H1 (cell line): ENCODE measurements at regions not wholly inside any gene's neighbourhood (a gene's known extent, or its start where the extent isn't known, plus 50 kb on each side); places are given as distances from the start of the nearest gene placed in this dataset.

Source experiments
- CTCF ChIA-PET: fragments of 300-600 bp; sonication (Branson Sonifier 250); formaldehyde crosslinking; loops from one replicate; lab custom pipeline; 2021; ENCODE audit not compliant: partially characterized antibody; lab: Charles Lee
- POLR2A ChIA-PET: fragments of 300-600 bp; sonication (Branson Sonifier 250); formaldehyde crosslinking; loops from one replicate; lab custom pipeline; 2021; ENCODE audit warnings: inconsistent platforms; ENCODE audit not compliant: partially characterized antibody; lab: Charles Lee
- DNase-seq, 2 experiments: peaks; one replicate each; pipeline versions ENCODE4 v3.0.0 to v3.0.0-alpha.2; 2010 to 2022; ENCODE audit warnings: low spot score in 2 of 2, low read depth in 1 of 2, mixed read lengths in 1 of 2
- FAIRE-seq: peaks from 2 replicates; lab custom pipeline; 2011; peaks lifted over from hg19 to GRCh38; lab: Jason Lieb, UNC
- H2AFZ ChIP-seq: 2 replicates; pipeline ENCODE4 v1.8.1; 2012; ENCODE audit warnings: low read length, inconsistent platforms
- H2AK5ac ChIP-seq: 2 replicates; pipeline ENCODE4 v1.6.1; 2013; ENCODE audit warnings: low read depth, low read length
- H2BK120ac ChIP-seq: replicated peaks from 2 replicates; pipeline ENCODE3; 2013; ENCODE audit warnings: low read depth, low read length, inconsistent platforms
- H2BK12ac ChIP-seq: 2 replicates; pipeline ENCODE4 v1.6.1; 2013; ENCODE audit warnings: low read depth, low read length
- H2BK15ac ChIP-seq: 2 replicates; pipeline ENCODE4 v1.6.1; 2013; ENCODE audit warnings: low read length
- H2BK20ac ChIP-seq: 2 replicates; pipeline ENCODE4 v1.6.1; 2013; ENCODE audit warnings: low read length
- H2BK5ac ChIP-seq: 2 replicates; pipeline ENCODE4 v1.6.1; 2013; ENCODE audit warnings: low read depth, low read length
- H3K14ac ChIP-seq: 2 replicates; pipeline ENCODE4 v1.6.1; 2013; ENCODE audit warnings: inconsistent platforms; ENCODE audit not compliant: insufficient read length
- H3K18ac ChIP-seq: 2 replicates; pipeline ENCODE4 v1.6.1; 2013; ENCODE audit warnings: low read length; ENCODE audit errors: extremely low read depth
- H3K23ac ChIP-seq: 2 replicates; pipeline ENCODE4 v1.6.1; 2013; ENCODE audit warnings: inconsistent platforms; ENCODE audit not compliant: insufficient read length
- H3K23me2 ChIP-seq: 2 replicates; pipeline ENCODE4 v1.6.1; 2013; ENCODE audit warnings: low read depth, low read length
- H3K27ac ChIP-seq: 2 replicates; pipeline ENCODE4 v1.6.1; 2011; ENCODE audit warnings: low read depth, low read length, inconsistent platforms
- H3K27me3 ChIP-seq, 4 experiments: replicated peaks in 1 of 4; 1 replicate in 1 of 4; 2 replicates in 3 of 4; pipeline versions ENCODE4 v1.6.1 to v1.8.1; 2011 to 2013; ENCODE audit warnings: low read length in 3 of 4, mild to moderate bottlenecking in 3 of 4, inconsistent platforms in 2 of 4, mixed read lengths in 2 of 4, moderate library complexity in 1 of 4; ENCODE audit not compliant: control insufficient read depth in 3 of 4, insufficient read depth in 3 of 4; ENCODE audit errors: extremely low read depth in 1 of 4
- H3K36me3 ChIP-seq, 4 experiments: 2 replicates each; pipeline versions ENCODE4 v1.6.1 to v1.8.1; 2011 to 2013; ENCODE audit warnings: mild to moderate bottlenecking in 4 of 4, low read length in 3 of 4, moderate library complexity in 2 of 4, control low read depth in 1 of 4, inconsistent platforms in 1 of 4; ENCODE audit not compliant: insufficient read depth in 4 of 4, control insufficient read depth in 2 of 4
- H3K4ac ChIP-seq: replicated peaks from 2 replicates; pipeline ENCODE3; 2013; ENCODE audit warnings: low read length, low read depth, mixed read lengths, inconsistent platforms; ENCODE audit not compliant: insufficient read length
- H3K4me1 ChIP-seq, 4 experiments: replicated peaks in 1 of 4; 1 replicate in 1 of 4; 2 replicates in 3 of 4; pipeline versions ENCODE4 v1.6.1 to v1.8.1; 2011 to 2013; ENCODE audit warnings: low read length in 3 of 4, inconsistent platforms in 2 of 4, mixed read lengths in 1 of 4; ENCODE audit not compliant: insufficient read depth in 4 of 4, control insufficient read depth in 3 of 4
- H3K4me2 ChIP-seq, 2 experiments: 2 replicates each; pipeline versions ENCODE4 v1.6.1 to v1.8.1; 2011 to 2013; ENCODE audit warnings: low read depth in 2 of 2, low read length in 2 of 2, control low read depth in 1 of 2, inconsistent platforms in 1 of 2, mild to moderate bottlenecking in 1 of 2; ENCODE audit not compliant: insufficient read depth in 1 of 2
- H3K4me3 ChIP-seq, 4 experiments: fragments of 200-600, 300-600 bp in 1 of 4; sonication (generic), shearing (Covaris generic), sonication (Bioruptor Twin) in 1 of 4; 2 replicates each; pipeline versions ENCODE4 v1.5.1 to v1.8.1; 2011 to 2016; ENCODE audit warnings: low read length in 4 of 4, low read depth in 3 of 4, control low read depth in 2 of 4, inconsistent platforms in 2 of 4, mild to moderate bottlenecking in 2 of 4, mixed read lengths in 1 of 4, moderate library complexity in 1 of 4; ENCODE audit not compliant: insufficient read depth in 2 of 4; ENCODE audit errors: extremely low read depth in 1 of 4
- H3K56ac ChIP-seq: replicated peaks from 2 replicates; pipeline ENCODE3; 2013; ENCODE audit warnings: low read depth, mild to moderate bottlenecking, mixed read lengths, low read length, inconsistent platforms; ENCODE audit not compliant: insufficient read length
- H3K79me1 ChIP-seq: 2 replicates; pipeline ENCODE4 v1.6.1; 2013; ENCODE audit warnings: low read depth, low read length, control low read depth
- H3K79me2 ChIP-seq, 2 experiments: 2 replicates each; pipeline versions ENCODE4 v1.6.1 to v1.8.1; 2012 to 2013; ENCODE audit warnings: low read length in 2 of 2, mild to moderate bottlenecking in 2 of 2, inconsistent platforms in 1 of 2; ENCODE audit not compliant: insufficient read depth in 2 of 2, control insufficient read depth in 1 of 2
- H3K9ac ChIP-seq, 4 experiments: replicated peaks in 1 of 4; 1 replicate in 1 of 4; 2 replicates in 3 of 4; pipeline versions ENCODE4 v1.6.1 to v1.8.1; 2011 to 2013; ENCODE audit warnings: low read depth in 3 of 4, low read length in 3 of 4, control low read depth in 2 of 4, mild to moderate bottlenecking in 2 of 4, moderate library complexity in 2 of 4, inconsistent platforms in 1 of 4; ENCODE audit errors: extremely low read depth in 1 of 4
- H3K9me3 ChIP-seq, 2 experiments: 2 replicates each; pipeline versions ENCODE4 v1.6.1 to v1.8.1; 2012 to 2013; ENCODE audit warnings: mild to moderate bottlenecking in 2 of 2, moderate library complexity in 2 of 2, control low read depth in 1 of 2, inconsistent platforms in 1 of 2, low read depth in 1 of 2, low read length in 1 of 2, mixed read lengths in 1 of 2; ENCODE audit not compliant: insufficient read depth in 2 of 2
- H4K20me1 ChIP-seq, 2 experiments: replicated peaks in 1 of 2; 2 replicates each; pipeline versions ENCODE3 to v1.8.1; 2011 to 2013; ENCODE audit warnings: inconsistent platforms in 2 of 2, low read length in 2 of 2, mild to moderate bottlenecking in 1 of 2; ENCODE audit not compliant: insufficient read depth in 2 of 2, control insufficient read depth in 1 of 2
- H4K5ac ChIP-seq: 2 replicates; pipeline ENCODE4 v1.6.1; 2013; ENCODE audit warnings: low read length, low read depth, mixed read lengths, inconsistent platforms; ENCODE audit not compliant: insufficient read length
- H4K8ac ChIP-seq: 2 replicates; pipeline ENCODE4 v1.8.0; 2013; ENCODE audit warnings: mild to moderate bottlenecking, moderate library complexity, low read length, inconsistent platforms; ENCODE audit not compliant: insufficient read depth; ENCODE audit errors: extremely low read depth
- H4K91ac ChIP-seq: replicated peaks from 2 replicates; pipeline ENCODE3; 2013; ENCODE audit warnings: low read length, mixed read lengths, inconsistent platforms; ENCODE audit not compliant: insufficient read length
- CHD1 ChIP-seq: IDR thresholded peaks from 2 replicates; pipeline ENCODE4 v1.6.1; 2012; ENCODE audit warnings: low read depth, low read length, improper control_type of control experiment
- GTF2F1 ChIP-seq: IDR thresholded peaks from 2 replicates; pipeline ENCODE4 v1.6.1; 2012; ENCODE audit warnings: low read depth, low read length, improper control_type of control experiment, borderline replicate concordance
- TEAD4 ChIP-seq: IDR thresholded peaks from 2 replicates; pipeline ENCODE4 v1.6.1; 2012; ENCODE audit warnings: low read depth, low read length, inconsistent platforms, mixed read lengths
- WGBS, 2 experiments: shearing (Covaris generic) in 1 of 2; methylation state at CpG; one replicate each; pipeline versions ENCODE4 v1.1.6 to v1.1.7; 2013 to 2015; ENCODE audit warnings: low lambda C conversion rate in 2 of 2, mixed read lengths in 2 of 2, inconsistent platforms in 1 of 2, low coverage in 1 of 2, missing lambda C conversion rate in 1 of 2; ENCODE audit not compliant: insufficient replicate concordance in 2 of 2, insufficient coverage in 1 of 2, insufficient read length in 1 of 2; ENCODE audit errors: extremely low coverage in 1 of 2, missing lambda C conversion rate in 1 of 2; 5-methylcytosine and 5-hydroxymethylcytosine counted together

DNA sequence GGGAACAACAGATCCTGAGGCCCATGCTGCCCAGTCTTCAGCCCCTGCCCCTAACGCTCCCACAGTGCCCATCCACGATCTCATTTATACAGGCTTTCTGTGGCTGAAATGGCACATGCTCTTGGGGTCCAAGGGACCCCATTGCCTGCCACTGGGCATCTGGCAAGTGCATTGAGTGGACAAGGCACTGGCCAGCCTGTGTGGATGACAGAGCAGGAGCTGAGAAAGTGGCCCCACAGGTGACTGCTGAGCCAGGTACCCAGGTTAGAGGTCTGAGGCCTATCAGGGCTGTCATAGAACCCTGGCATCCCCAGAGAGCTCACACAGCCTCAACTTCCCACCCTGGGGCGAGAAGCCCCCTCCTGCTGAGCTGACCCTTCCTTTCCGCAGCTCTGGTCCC, 86.0 kb upstream of the NXT1 start:
- no peak for FAIRE-seq
- Histone ChIP-seq H3K27me3 (no peaks in the 10 kb centered on the region; a peak in 1 of 7 replicates), H3K56ac (no peak overlapping the region), H3K9me3 (peaks cover 8 to 18% of the 10 kb centered on the region in 2 experiments; a peak in 2 of 4 replicates), H3K9ac (no peak overlapping the region), H2BK120ac (no peak overlapping the region), H3K4me3 (no peak overlapping the region), H3K23ac (no peak overlapping the region), H2AFZ (no peak overlapping the region), H4K91ac (no peak overlapping the region), H3K23me2 (no peaks in the 10 kb centered on the region), H2BK5ac (no peak overlapping the region), H2BK20ac (no peak overlapping the region), H3K4me2 (no peak overlapping the region), H4K5ac (no peak overlapping the region), H3K4me1 (no peaks in the 10 kb centered on the region), H2AK5ac (no peak overlapping the region), H4K8ac (no peak overlapping the region), H4K20me1 (no peaks in the 10 kb centered on the region), H3K14ac (no peak overlapping the region), H3K18ac (no peak overlapping the region), H3K79me2 (no peaks in the 10 kb centered on the region), H2BK15ac (no peak overlapping the region), H3K79me1 (no peaks in the 10 kb centered on the region), H3K27ac (no peak overlapping the region), H2BK12ac (no peak overlapping the region), H3K4ac (no peak overlapping the region), H3K36me3 (no peaks in the 10 kb centered on the region)
- CTCF ChIA-PET: interaction anchor here (1.2 to 1.9 kb wide), 4 partner anchors 20 to 77 kb away, joined by 3 to 7 read pairs (median 5); no protein-coding TSS in a partner anchor
- POLR2A ChIA-PET: no interaction called here
- no peak for DNase-seq
- 76% methylated on average over 4 of the region's 4 CpGs; no CpG with 5 or more reads in 1 of the 2 experiments for WGBS, 2 experiments
- no peak for TF ChIP-seq GTF2F1
- TF ChIP-seq CHD1: no peak
- no peak for TF ChIP-seq TEAD4
